Fibroblast of lung (primary cell): ENCODE measurements at regions not wholly inside any gene's neighbourhood (a gene's known extent, or its start where the extent isn't known, plus 50 kb on each side); places are given as distances from the start of the nearest gene placed in this dataset.

Experiments used
- DNase-seq, 2 donors: peaks; one replicate each; pipeline versions ENCODE4 v3.0.0 to v3.0.0-alpha.2; 2010; ENCODE audit warnings: low read depth in 2 of 2
- H2AFZ ChIP-seq: 2 replicates; pipeline ENCODE4 v1.5.1; 2012; ENCODE audit warnings: low read length, control low read depth, inconsistent platforms
- H3K27ac ChIP-seq: 2 replicates; pipeline ENCODE4 v1.5.1; 2011; ENCODE audit warnings: low read length, control low read depth; ENCODE audit not compliant: insufficient read depth
- H3K27me3 ChIP-seq: 2 replicates; pipeline ENCODE4 v1.5.1; 2011; ENCODE audit warnings: mild to moderate bottlenecking, low read length; ENCODE audit not compliant: control insufficient read depth, insufficient read depth
- H3K36me3 ChIP-seq: 2 replicates; pipeline ENCODE4 v1.5.1; 2011; ENCODE audit warnings: low read length; ENCODE audit not compliant: control insufficient read depth, insufficient read depth
- H3K4me1 ChIP-seq: 2 replicates; pipeline ENCODE4 v1.5.1; 2011; ENCODE audit warnings: low read length; ENCODE audit not compliant: control insufficient read depth, insufficient read depth; ENCODE audit errors: extremely low read depth
- H3K4me2 ChIP-seq: 2 replicates; pipeline ENCODE4 v1.5.1; 2011; ENCODE audit warnings: low read length, control low read depth; ENCODE audit not compliant: insufficient read depth; ENCODE audit errors: extremely low read depth
- H3K4me3 ChIP-seq, 4 experiments: fragments of 200-600 bp in 1 of 4; sonication (generic) in 1 of 4; replicated peaks in 1 of 4; 2 replicates each; pipeline ENCODE4 v1.5.1; 2011 to 2016; ENCODE audit warnings: low read length in 4 of 4, low read depth in 3 of 4, mild to moderate bottlenecking in 3 of 4, control low read depth in 2 of 4, inconsistent platforms in 1 of 4, mixed read lengths in 1 of 4; ENCODE audit not compliant: insufficient read depth in 1 of 4; ENCODE audit errors: control extremely low read depth in 1 of 4
- H3K79me2 ChIP-seq: 2 replicates; pipeline ENCODE4 v1.5.1; 2012; ENCODE audit warnings: mild to moderate bottlenecking, low read length, inconsistent platforms; ENCODE audit not compliant: control insufficient read depth, insufficient read depth
- H3K9ac ChIP-seq: 2 replicates; pipeline ENCODE4 v1.5.1; 2011; ENCODE audit warnings: mild to moderate bottlenecking, low read length, control low read depth; ENCODE audit not compliant: insufficient read depth
- H3K9me3 ChIP-seq: 2 replicates; pipeline ENCODE4 v1.5.1; 2012; ENCODE audit warnings: low read depth, low read length; ENCODE audit not compliant: control insufficient read depth, insufficient read depth
- H4K20me1 ChIP-seq: 2 replicates; pipeline ENCODE4 v1.5.1; 2011; ENCODE audit warnings: low read length; ENCODE audit not compliant: control insufficient read depth, insufficient read depth; ENCODE audit errors: extremely low read depth
- EZH2 ChIP-seq: IDR thresholded peaks from 2 replicates; pipeline ENCODE4 v1.5.1; 2012; ENCODE audit warnings: low read length, control low read depth, mild to moderate bottlenecking; ENCODE audit errors: missing control alignments
- TF ChIP-seq, protein P1 (sequence below), 2 donors: IDR thresholded peaks in 1 of 2; conservative IDR thresholded peaks in 1 of 2; 1 replicate in 1 of 2; 2 replicates in 1 of 2; pipeline ENCODE4 v1.5.1; 2011 to 2012; ENCODE audit warnings: low read length in 2 of 2, control low read depth in 1 of 2, inconsistent platforms in 1 of 2, low read depth in 1 of 2, mild to moderate bottlenecking in 1 of 2

DNA sequence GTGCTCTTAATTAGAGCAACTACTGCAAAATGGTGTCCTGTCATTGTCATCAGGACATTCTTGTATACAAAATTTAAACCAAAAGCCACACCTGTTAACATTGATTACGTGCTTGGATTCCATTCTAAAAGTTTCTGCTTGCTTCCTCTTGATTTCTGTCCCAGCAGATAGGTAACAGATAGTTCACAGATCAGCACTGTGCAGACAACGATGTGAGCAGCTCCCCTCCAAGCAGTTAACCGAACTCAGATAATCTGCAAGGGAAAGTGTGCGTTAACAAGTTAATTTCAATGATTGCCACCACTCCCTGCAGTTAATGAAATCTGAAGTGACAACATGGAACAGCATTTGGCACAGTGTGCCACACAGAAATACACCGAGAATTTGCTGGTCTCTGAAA is 54.4 kb upstream of the RELL1 start:
- no peak overlapping the region for H2AFZ ChIP-seq
- no peaks in the 10 kb centered on the region for H3K9me3 ChIP-seq
- H3K9ac ChIP-seq = no peak overlapping the region
- H3K79me2 ChIP-seq = no peaks in the 10 kb centered on the region
- no peak overlapping the region for H3K27ac ChIP-seq
- H3K4me3 ChIP-seq = no peak overlapping the region
- no peaks in the 10 kb centered on the region for H3K36me3 ChIP-seq
- DNase-seq = no peak
- no peaks in the 10 kb centered on the region for H3K4me1 ChIP-seq
- H3K27me3 ChIP-seq = no peaks in the 10 kb centered on the region
- H4K20me1 ChIP-seq = no peaks in the 10 kb centered on the region
- no peak overlapping the region for H3K4me2 ChIP-seq
- no peak for TF ChIP-seq EZH2
- TF ChIP-seq, protein P1, sequence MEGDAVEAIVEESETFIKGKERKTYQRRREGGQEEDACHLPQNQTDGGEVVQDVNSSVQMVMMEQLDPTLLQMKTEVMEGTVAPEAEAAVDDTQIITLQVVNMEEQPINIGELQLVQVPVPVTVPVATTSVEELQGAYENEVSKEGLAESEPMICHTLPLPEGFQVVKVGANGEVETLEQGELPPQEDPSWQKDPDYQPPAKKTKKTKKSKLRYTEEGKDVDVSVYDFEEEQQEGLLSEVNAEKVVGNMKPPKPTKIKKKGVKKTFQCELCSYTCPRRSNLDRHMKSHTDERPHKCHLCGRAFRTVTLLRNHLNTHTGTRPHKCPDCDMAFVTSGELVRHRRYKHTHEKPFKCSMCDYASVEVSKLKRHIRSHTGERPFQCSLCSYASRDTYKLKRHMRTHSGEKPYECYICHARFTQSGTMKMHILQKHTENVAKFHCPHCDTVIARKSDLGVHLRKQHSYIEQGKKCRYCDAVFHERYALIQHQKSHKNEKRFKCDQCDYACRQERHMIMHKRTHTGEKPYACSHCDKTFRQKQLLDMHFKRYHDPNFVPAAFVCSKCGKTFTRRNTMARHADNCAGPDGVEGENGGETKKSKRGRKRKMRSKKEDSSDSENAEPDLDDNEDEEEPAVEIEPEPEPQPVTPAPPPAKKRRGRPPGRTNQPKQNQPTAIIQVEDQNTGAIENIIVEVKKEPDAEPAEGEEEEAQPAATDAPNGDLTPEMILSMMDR (conservative IDR thresholded peaks at IDR 0.05 in 1 of 2, IDR thresholded peaks at IDR 0.05 in 1 of 2; ENCODE audit: low read depth in 1 of 2, low read length in 2 of 2) = no peak

DNA sequence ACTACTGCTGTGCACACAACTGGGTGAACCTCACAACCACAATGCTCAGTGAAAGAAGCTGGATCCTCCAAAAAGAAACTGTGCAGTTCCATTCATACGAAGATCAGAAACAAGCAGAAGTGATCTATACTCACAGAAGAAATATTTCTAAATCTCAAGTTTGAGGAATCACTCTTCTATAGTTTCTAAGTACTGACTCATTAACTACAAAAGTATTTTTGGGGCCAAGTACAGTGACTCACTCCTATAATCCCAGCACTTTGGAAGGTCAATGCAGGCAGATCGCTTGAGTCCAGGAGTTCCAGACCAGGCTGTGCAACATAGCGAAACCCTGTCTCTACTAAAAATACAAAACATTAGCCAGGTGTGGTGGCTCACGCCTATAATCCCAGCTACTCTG is 51.3 kb upstream of the RELL1 start:
- TF ChIP-seq EZH2 = no peak
- TF ChIP-seq, protein P1 (conservative IDR thresholded peaks at IDR 0.05 in 1 of 2, IDR thresholded peaks at IDR 0.05 in 1 of 2; ENCODE audit: low read depth in 1 of 2, low read length in 2 of 2) = no peak
- H3K36me3 ChIP-seq = no peaks in the 10 kb centered on the region
- H3K27ac ChIP-seq = no peak overlapping the region
- DNase-seq = peak; percentile 75 to 80
- H3K4me2 ChIP-seq = no peak overlapping the region
- no peaks in the 10 kb centered on the region for H3K9me3 ChIP-seq
- H4K20me1 ChIP-seq = no peaks in the 10 kb centered on the region
- no peaks in the 10 kb centered on the region for H3K27me3 ChIP-seq
- H3K4me3 ChIP-seq = no peak overlapping the region
- H3K4me1 ChIP-seq = no peaks in the 10 kb centered on the region
- H3K79me2 ChIP-seq = no peaks in the 10 kb centered on the region
- no peak overlapping the region for H2AFZ ChIP-seq
- no peak overlapping the region for H3K9ac ChIP-seq
